H54 (cell line): ENCODE measurements at regions not wholly inside any gene's neighbourhood (a gene's known extent, or its start where the extent isn't known, plus 50 kb on each side); places are given as distances from the start of the nearest gene placed in this dataset.

Experiments
- DNase-seq: peaks from one replicate; pipeline ENCODE4 v3.0.0; 2011; ENCODE audit warnings: low spot score, mixed read lengths; ENCODE audit not compliant: insufficient read length
- FAIRE-seq: peaks from 3 replicates; lab custom pipeline; 2011; peaks lifted over from hg19 to GRCh38; lab: Jason Lieb, UNC
- POLR2A ChIP-seq: IDR thresholded peaks from 2 replicates; pipeline ENCODE4 v1.6.1; 2011; ENCODE audit warnings: low read depth, mild to moderate bottlenecking, low read length

DNA sequence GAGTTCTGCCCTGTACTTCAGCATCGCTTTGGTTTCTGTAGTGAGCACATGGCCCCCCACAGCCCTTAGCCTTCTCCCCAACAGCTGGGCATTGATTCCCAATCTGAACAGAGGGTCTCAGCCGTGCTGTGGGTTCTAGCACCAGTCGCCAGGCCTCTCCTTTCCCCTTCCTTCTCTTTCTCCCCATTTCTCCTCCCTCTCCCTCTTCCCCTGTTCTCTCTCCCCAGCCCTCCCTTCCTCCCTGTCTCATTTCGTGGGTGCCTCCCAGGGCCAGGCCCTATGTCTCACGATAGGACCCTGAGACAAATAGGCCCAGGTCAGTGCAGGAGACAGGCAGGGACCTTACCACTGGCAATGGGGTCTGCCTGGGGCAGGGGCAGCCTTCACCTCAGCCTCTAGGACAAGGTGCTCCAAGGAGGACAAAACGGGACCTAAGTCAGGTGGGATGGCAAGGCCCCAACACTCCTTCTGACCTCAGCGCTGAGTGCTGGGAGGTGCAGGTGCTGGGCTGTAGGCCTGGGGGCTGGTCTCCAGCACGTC is 143.4 kb upstream of the GPC1 start:
- TF ChIP-seq POLR2A: no peak
- FAIRE-seq (no peak), DNase-seq (no peak)

- FAIRE-seq (no peak), DNase-seq (no peak)
- TF ChIP-seq POLR2A: no peak
Observed at GRCh38 chr2:240292619-240293525, 142.6 kb upstream of the GPC1 start.

DNA sequence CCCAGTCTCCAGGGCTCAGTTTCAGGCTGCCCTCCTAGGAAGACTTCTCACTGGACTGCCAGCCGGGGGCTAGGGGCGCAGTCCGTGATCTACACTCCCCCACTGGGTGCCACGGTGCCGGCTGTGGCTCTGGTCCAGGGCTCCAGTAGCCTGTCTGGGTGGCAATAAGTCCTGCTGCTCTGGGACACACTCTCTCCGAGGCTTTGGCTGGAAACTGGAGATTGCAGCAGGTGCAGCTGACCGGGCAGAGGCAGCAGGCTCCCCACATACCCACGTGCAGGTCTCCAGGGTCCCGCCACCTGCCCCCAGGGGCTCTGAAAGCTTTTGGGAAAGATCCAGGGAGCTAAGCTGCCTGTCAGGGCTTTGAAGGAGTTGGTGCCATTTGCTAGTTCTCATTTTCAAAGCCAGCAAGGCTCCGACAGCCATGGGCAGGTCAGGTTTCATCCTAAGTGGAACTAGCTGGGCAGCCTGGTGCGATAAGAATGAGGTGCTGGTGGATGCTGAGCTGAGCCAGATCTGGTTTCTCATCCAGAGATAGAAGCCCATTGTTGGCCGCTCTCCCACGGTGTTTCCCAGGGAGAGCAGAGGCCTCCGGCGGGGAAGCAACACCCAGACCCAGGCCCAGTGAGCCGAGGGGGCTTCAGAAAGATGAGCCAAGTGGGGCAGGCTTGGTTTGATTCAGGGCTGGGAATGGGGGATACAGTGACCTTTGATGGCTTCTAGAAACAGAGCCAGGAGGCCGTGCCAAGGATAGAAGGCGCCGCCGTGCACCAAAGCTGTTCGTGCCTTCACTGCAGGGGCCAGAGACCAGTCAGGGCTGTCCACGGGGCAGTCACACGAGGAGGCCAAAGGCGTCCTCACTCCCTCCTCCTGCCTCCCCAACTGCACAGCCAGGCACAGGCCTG is 141.7 kb upstream of the GPC1 start:
- FAIRE-seq: no peak
- no peak for DNase-seq
- no peak for TF ChIP-seq POLR2A

DNA sequence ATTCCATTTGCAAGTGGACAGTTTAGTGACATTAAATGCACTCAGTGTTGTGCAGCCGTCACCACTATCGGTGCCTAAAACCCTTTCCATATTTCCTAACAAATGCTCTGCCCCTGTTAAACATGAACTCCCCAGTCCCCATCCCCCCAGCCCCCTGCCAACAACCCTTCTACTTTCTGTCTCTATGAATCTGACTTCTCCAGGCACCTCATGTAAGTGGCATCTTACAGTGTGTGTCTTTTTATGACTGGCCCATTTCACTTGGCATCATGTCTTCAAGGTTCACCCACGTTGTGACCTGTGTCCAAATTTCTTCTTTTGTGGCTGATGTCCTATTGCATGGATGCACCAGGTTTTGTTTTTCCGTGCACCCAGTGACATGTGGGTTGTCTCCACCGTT is 140.9 kb upstream of the GPC1 start:
- no peak for TF ChIP-seq POLR2A
- DNase-seq (no peak), FAIRE-seq (no peak)

GRCh38 chr2:240295256-240296103 is 140.0 kb upstream of the GPC1 start:
- no peak for DNase-seq
- TF ChIP-seq POLR2A: no peak
- no peak for FAIRE-seq

GRCh38 chr2:240296104-240296406 is 139.4 kb upstream of the GPC1 start:
- no peak for TF ChIP-seq POLR2A
- no peak for FAIRE-seq
- DNase-seq: no peak

GRCh38 chr2:240296476-240297255 is 138.8 kb upstream of the GPC1 start:
- TF ChIP-seq POLR2A: no peak
- FAIRE-seq: no peak
- DNase-seq: no peak

- no peak for DNase-seq
- no peak for FAIRE-seq
- no peak for TF ChIP-seq POLR2A
Observed at GRCh38 chr2:240297256-240298116, 138.0 kb upstream of the GPC1 start.

DNA sequence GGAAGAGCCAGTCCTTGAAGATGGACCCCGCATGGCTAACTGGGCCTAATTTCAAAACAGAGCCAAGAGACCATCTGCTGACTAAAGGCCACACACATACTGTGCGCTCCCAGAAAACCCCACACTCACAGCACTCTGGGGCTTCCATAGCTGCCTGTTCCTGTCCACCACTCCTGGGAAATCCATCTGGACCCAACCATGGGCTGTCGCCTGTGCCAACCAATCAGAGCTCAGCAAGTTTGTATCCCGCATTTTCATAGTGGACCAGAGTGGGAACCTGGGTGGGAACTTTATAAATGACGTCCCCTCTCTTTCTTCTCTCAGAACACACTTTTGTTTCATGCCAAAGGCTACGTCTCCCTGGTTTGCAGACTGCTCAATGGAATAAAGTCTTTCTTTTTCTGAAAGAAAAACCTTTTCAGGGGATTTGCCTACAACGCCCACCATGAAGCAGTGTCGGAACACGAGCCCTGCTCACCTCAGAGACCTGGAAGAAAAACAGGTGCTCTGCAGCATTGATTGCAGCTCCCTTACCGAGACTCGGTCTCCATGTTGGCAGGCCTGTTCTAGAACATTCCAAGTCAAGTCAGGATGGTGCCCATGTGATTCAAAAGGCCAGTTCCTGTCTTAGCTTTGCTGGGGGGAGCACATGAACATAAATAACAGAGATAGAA is 137.2 kb upstream of the GPC1 start:
- TF ChIP-seq POLR2A: no peak

GRCh38 chr2:240298803-240299709 is 136.4 kb upstream of the GPC1 start:
- TF ChIP-seq POLR2A: no peak
- DNase-seq (no peak), FAIRE-seq (no peak)

More for the DNA sequence above, 137.2 kb upstream of the GPC1 start:
- no peak for FAIRE-seq
- DNase-seq: no peak

- DNase-seq (no peak), FAIRE-seq (no peak)
- TF ChIP-seq POLR2A: no peak
Observed at GRCh38 chr2:240299710-240300068, 135.8 kb upstream of the GPC1 start.
